ENCODE measurements at regions not wholly inside any gene's neighbourhood (a gene's known extent, or its start where the extent isn't known, plus 50 kb on each side); places are given as distances from the start of the nearest gene placed in this dataset.

DNA sequence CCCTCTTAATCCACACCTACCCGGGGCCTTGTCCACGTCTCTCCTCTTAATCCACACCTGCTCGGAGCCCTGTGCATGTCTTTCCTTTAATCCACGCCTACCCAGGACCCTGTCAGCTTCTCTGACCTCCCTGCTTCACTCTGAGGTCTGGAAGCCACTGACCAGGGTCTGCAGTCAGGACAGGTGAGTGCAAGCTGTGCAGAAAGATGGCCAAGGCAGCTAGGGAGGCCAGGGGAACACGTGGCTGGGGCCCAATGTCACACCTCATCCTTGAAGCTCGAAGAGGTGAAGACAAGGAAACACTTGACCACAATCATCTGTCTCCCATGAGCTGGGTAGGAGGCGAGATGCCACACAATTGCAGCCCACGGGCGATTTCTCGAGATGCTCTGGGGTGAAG lies 1516.9 kb downstream of the BRD1 start:
- no peak for DNase-seq (ENCODE audit: low read depth, low spot score)
- Histone ChIP-seq H3K9me3 (ENCODE audit: low read depth, low read length) (no peaks in the 10 kb centered on the region), H3K9ac (ENCODE audit: insufficient read length) (no peak overlapping the region), H3K4me3 (no peak overlapping the region), H3K27ac (no peak overlapping the region), H3K36me3 (ENCODE audit: insufficient read depth, low read length) (no peaks in the 10 kb centered on the region)
- no peak for TF ChIP-seq EZH2 (IDR thresholded peaks at IDR 0.05)
- TF ChIP-seq POLR2AphosphoS5 (IDR thresholded peaks at IDR 0.05; ENCODE audit: borderline replicate concordance, low read depth, low read length), result no peak
- no peak for TF ChIP-seq FOXP2 (optimal IDR thresholded peaks at IDR 0.05; ENCODE audit: control extremely low read depth, extremely low read length, insufficient read depth)

DNA sequence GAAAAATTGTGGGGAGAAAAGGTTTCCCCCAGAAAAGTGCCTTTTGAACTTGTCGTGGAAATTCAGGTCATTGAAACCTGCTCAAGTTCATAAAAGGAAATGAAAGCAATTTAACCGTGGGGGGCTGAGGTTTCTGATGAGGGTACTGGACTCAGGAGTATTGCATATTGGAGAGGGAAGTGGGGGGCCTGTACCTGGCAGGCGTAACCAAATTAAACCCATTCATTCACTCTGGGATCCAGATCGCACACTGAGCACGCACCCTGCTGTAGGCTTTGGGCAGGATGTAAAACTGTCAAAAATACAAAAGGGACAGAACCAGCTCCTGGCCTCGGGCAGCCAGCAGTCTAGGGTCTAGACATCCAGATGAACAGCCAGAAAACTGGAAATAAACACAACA lies 1517.4 kb downstream of the BRD1 start:
- Histone ChIP-seq H3K27ac (peak overlapping the region; percentile 47; the same call in 1 of the 2 replicates), H3K36me3 (ENCODE audit: insufficient read depth, low read length) (no peaks in the 10 kb centered on the region), H3K9me3 (ENCODE audit: low read depth, low read length) (no peaks in the 10 kb centered on the region), H3K4me3 (peak overlapping the region; percentile 46), H3K9ac (ENCODE audit: insufficient read length) (no peak overlapping the region)
- no peak for DNase-seq (ENCODE audit: low read depth, low spot score)
- TF ChIP-seq FOXP2 (optimal IDR thresholded peaks at IDR 0.05; ENCODE audit: control extremely low read depth, extremely low read length, insufficient read depth) (no peak), POLR2AphosphoS5 (IDR thresholded peaks at IDR 0.05; ENCODE audit: borderline replicate concordance, low read depth, low read length) (no peak), EZH2 (IDR thresholded peaks at IDR 0.05) (no peak)

DNA sequence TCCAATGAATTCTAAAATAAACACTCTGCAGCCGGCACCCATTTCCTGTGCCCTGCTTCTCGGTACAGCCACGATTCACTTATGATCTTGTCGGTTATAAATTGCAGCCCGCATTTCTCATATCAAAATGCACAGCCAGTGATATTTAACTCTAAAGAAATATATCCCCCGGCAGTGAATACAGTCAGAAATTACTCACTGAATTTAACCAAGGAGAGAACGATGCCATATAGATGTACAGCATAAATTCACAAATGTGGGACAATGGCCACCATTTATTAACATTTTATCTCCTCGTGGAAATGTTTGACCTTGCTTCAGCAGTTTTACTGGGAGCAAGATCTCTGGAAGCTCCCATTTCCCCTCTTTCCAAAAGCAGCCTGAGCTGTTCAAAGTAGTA lies 1517.8 kb downstream of the BRD1 start:
- TF ChIP-seq EZH2 (IDR thresholded peaks at IDR 0.05) (no peak), FOXP2 (optimal IDR thresholded peaks at IDR 0.05; ENCODE audit: control extremely low read depth, extremely low read length, insufficient read depth) (no peak), POLR2AphosphoS5 (IDR thresholded peaks at IDR 0.05; ENCODE audit: borderline replicate concordance, low read depth, low read length) (no peak)
- Histone ChIP-seq H3K36me3 (ENCODE audit: insufficient read depth, low read length) (no peaks in the 10 kb centered on the region), H3K9me3 (ENCODE audit: low read depth, low read length) (no peaks in the 10 kb centered on the region), H3K9ac (ENCODE audit: insufficient read length) (no peak overlapping the region), H3K27ac (peak overlapping the region; percentile 47; the same call in 1 of the 2 replicates), H3K4me3 (peak overlapping the region; percentile 46)
- DNase-seq (ENCODE audit: low read depth, low spot score), result no peak

DNA sequence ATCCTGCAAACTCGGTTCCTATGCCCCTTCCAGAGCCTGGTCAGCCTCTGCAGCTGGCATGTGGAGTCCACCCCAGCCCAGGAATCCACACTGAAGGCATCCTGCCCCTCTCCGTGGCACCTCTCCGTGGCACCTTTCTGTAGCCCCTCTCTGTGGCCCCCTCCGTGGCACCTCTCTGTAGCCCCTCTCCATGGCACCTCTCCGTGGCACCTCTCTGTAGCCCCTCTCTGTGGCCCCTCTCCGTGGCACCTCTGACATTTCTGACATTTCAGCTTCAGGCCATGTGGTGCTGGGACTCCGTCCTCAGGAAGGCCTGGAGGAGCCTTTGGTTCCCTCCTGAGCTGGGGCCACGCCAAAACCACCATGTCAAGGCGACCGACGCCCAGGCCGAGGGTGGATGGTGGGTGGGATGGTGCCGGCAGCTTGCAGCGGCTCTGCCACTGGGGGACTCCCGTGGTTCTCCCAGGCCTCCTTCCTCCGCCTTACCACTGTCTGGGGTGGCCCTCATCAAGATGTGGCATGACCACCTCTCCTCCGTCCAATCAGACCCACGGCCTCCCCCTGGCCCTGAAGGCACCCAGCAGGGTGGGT lies 1518.5 kb downstream of the BRD1 start:
- no peak overlapping the region for H3K9ac ChIP-seq (ENCODE audit: insufficient read length)
- H3K27ac ChIP-seq, result no peak overlapping the region
- no peaks in the 10 kb centered on the region for H3K36me3 ChIP-seq (ENCODE audit: insufficient read depth, low read length)
- H3K9me3 ChIP-seq (ENCODE audit: low read depth, low read length), result no peaks in the 10 kb centered on the region
- H3K4me3 ChIP-seq, result no peak overlapping the region
- no peak for DNase-seq (ENCODE audit: low read depth, low spot score)
- TF ChIP-seq POLR2AphosphoS5 (IDR thresholded peaks at IDR 0.05; ENCODE audit: borderline replicate concordance, low read depth, low read length) (no peak), EZH2 (IDR thresholded peaks at IDR 0.05) (no peak), FOXP2 (optimal IDR thresholded peaks at IDR 0.05; ENCODE audit: control extremely low read depth, extremely low read length, insufficient read depth) (no peak)

DNA sequence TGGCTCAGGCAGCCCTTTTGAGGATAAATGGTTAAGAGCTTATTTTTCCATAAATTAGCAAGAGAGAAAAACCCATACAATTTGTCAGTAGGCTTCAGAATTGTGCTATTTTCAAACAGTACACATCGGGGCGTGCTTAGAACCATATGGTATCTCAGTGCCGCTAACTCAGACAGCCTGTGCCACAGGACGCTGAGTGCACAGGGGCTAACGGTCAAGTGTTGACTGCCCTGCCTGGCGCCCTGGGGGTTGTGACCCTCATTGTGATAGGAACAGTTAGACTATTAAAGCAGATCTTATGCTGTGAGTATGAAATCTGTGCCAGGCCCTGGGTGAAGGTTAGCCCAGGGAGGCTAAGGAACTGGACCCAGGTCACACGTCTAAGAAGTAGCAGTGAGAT lies 1519.7 kb downstream of the BRD1 start:
- Histone ChIP-seq H3K9ac (ENCODE audit: insufficient read length) (no peak overlapping the region), H3K27ac (no peak overlapping the region), H3K4me3 (no peak overlapping the region), H3K9me3 (ENCODE audit: low read depth, low read length) (no peaks in the 10 kb centered on the region), H3K36me3 (ENCODE audit: insufficient read depth, low read length) (no peaks in the 10 kb centered on the region)
- no peak for TF ChIP-seq FOXP2 (optimal IDR thresholded peaks at IDR 0.05; ENCODE audit: control extremely low read depth, extremely low read length, insufficient read depth)
- TF ChIP-seq POLR2AphosphoS5 (IDR thresholded peaks at IDR 0.05; ENCODE audit: borderline replicate concordance, low read depth, low read length), result no peak
- TF ChIP-seq EZH2 (IDR thresholded peaks at IDR 0.05), result no peak
- DNase-seq (ENCODE audit: low read depth, low spot score), result no peak

DNA sequence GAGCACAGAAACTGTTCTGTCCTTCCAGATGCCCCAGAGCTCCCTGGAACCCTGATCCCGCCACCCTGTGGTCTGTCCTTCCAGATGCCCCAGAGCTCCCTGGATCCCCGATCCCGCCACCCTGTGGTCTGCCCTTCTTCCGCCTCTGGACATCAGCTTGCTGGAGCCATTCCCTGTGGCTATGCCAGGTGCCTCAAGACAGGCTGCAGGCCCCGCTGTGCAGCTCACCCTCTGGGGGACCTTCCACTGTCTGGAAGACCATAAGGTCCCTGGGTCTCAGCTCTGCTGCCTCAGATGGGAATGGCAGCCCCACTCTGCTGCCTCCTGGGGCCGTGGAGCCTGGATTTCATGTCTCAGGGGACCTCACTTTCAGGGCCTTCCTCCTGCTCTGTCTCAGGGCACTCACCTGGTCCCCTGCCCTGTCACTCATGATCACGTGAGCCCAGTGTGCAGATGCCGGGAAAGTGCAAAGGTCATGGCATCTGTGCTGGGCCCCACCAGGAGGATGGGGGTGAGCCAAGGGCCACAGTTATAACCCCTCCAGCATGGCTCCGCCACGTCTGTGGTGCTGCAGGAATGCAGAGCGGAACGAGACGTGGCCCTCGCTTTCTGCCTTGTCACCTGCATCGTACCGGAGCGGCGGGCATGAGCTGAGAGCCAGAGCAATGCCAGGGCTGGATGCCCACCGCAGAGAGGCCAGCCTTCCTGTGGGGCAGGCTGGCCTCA lies 1520.7 kb downstream of the BRD1 start:
- H3K9ac ChIP-seq (ENCODE audit: insufficient read length), result no peak overlapping the region
- no peak overlapping the region for H3K27ac ChIP-seq
- TF ChIP-seq POLR2AphosphoS5 (IDR thresholded peaks at IDR 0.05; ENCODE audit: borderline replicate concordance, low read depth, low read length) (no peak), FOXP2 (optimal IDR thresholded peaks at IDR 0.05; ENCODE audit: control extremely low read depth, extremely low read length, insufficient read depth) (no peak), EZH2 (IDR thresholded peaks at IDR 0.05) (no peak)
- no peaks in the 10 kb centered on the region for H3K9me3 ChIP-seq (ENCODE audit: low read depth, low read length)
- no peak for DNase-seq (ENCODE audit: low read depth, low spot score)
- H3K36me3 ChIP-seq (ENCODE audit: insufficient read depth, low read length), result no peaks in the 10 kb centered on the region
- H3K4me3 ChIP-seq, result no peak overlapping the region

- H3K9ac ChIP-seq (ENCODE audit: insufficient read length), result no peak overlapping the region
- DNase-seq (ENCODE audit: low read depth, low spot score), result no peak
- no peak overlapping the region for H3K4me3 ChIP-seq
- no peaks in the 10 kb centered on the region for H3K36me3 ChIP-seq (ENCODE audit: insufficient read depth, low read length)
- H3K27ac ChIP-seq, result no peak overlapping the region
- H3K9me3 ChIP-seq (ENCODE audit: low read depth, low read length), result no peaks in the 10 kb centered on the region
- TF ChIP-seq FOXP2 (optimal IDR thresholded peaks at IDR 0.05; ENCODE audit: control extremely low read depth, extremely low read length, insufficient read depth), result no peak
- TF ChIP-seq POLR2AphosphoS5 (IDR thresholded peaks at IDR 0.05; ENCODE audit: borderline replicate concordance, low read depth, low read length), result no peak
- no peak for TF ChIP-seq EZH2 (IDR thresholded peaks at IDR 0.05)
Observed at GRCh38 chr22:48306284-48306683, 1521.4 kb downstream of the BRD1 start.

GRCh38 chr22:48305726-48306235 lies 1521.9 kb downstream of the BRD1 start:
- Histone ChIP-seq H3K36me3 (ENCODE audit: insufficient read depth, low read length) (no peaks in the 10 kb centered on the region), H3K27ac (no peak overlapping the region), H3K4me3 (no peak overlapping the region), H3K9ac (ENCODE audit: insufficient read length) (no peak overlapping the region), H3K9me3 (ENCODE audit: low read depth, low read length) (no peaks in the 10 kb centered on the region)
- TF ChIP-seq EZH2 (IDR thresholded peaks at IDR 0.05) (no peak), FOXP2 (optimal IDR thresholded peaks at IDR 0.05; ENCODE audit: control extremely low read depth, extremely low read length, insufficient read depth) (no peak), POLR2AphosphoS5 (IDR thresholded peaks at IDR 0.05; ENCODE audit: borderline replicate concordance, low read depth, low read length) (no peak)
- no peak for DNase-seq (ENCODE audit: low read depth, low spot score)
